ENCODE measurements at regions not wholly inside any gene's neighbourhood (a gene's known extent, or its start where the extent isn't known, plus 50 kb on each side); places are given as distances from the start of the nearest gene placed in this dataset.

DNA sequence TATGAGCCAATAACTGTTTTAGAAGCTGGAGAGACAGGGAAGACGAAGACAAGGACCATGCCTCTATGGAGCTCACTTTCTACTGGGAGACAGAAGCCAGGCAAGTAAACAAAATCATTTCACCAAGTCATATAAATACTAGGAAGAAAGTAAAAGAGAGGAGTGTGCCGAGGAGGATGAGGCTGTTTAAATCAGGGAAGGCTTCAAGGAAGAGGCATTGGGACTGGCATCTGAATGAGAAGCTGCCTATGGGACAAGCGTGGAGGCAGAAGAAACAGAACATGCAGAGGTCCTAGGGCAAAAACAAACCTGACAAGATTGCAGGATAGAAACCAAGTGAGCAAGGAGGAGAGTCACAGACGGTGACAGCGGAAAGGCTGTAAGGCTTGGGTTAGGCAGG lies 68.1 kb upstream of the CPLX2 start:
- 77% methylated on average over 5 of the region's 5 CpGs for WGBS
- H3K27me3 ChIP-seq = peaks cover 0 to 87% (median 0%) of the 10 kb centered on the region in 4 donors
- intact Hi-C loops (cut with DNase I) = no loop called here

DNA sequence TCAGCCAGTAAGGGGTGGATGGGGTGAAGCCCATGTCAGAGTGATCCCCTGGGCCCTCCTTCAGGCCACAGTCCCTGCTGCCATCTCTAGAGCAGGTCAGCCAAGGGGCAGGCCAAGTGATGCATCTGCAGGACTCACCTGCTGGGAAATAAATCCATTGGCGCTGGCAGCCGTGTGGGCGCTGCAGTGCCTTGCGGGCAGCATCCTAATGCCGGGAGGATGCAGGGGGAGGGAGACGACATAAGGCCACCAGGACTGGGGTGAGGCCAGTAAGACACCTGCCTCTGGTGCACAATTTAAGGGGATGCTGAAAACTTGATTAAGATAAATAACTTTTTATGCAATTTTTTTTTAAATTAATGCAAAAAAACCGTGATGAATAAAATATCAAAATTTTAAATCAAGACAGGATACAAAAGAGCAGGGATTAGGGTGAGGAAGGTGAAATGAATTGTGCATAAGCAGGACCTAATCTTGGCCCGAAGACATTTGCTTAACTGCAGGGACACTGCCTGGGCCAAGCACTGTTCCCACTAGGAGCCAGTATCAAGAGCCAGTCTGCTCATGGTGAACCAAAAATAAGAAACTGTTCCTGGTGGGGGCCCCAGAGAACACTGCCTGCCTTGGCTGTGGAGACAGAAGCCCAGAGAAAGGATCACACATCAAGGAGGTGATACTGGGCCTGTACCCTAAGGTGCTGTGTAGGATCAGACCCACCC lies 67.5 kb upstream of the CPLX2 start:
- H3K27me3 ChIP-seq = peaks cover 0 to 86% (median 0%) of the 10 kb centered on the region in 4 donors
- no peak for TF ChIP-seq POLR2A (IDR thresholded peaks at IDR 0.05; ENCODE audit: low read depth)
- no peak for TF ChIP-seq POLR2AphosphoS5 (IDR thresholded peaks at IDR 0.05)
- TF ChIP-seq, protein P1, sequence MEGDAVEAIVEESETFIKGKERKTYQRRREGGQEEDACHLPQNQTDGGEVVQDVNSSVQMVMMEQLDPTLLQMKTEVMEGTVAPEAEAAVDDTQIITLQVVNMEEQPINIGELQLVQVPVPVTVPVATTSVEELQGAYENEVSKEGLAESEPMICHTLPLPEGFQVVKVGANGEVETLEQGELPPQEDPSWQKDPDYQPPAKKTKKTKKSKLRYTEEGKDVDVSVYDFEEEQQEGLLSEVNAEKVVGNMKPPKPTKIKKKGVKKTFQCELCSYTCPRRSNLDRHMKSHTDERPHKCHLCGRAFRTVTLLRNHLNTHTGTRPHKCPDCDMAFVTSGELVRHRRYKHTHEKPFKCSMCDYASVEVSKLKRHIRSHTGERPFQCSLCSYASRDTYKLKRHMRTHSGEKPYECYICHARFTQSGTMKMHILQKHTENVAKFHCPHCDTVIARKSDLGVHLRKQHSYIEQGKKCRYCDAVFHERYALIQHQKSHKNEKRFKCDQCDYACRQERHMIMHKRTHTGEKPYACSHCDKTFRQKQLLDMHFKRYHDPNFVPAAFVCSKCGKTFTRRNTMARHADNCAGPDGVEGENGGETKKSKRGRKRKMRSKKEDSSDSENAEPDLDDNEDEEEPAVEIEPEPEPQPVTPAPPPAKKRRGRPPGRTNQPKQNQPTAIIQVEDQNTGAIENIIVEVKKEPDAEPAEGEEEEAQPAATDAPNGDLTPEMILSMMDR (IDR thresholded peaks at IDR 0.05) = no peak
- TF ChIP-seq EP300 (IDR thresholded peaks at IDR 0.05) = no peak
- intact Hi-C loops (cut with DNase I) = no loop called here
- DNase-seq (ENCODE audit: extremely low spot score) = no peak
- H3K4me1 ChIP-seq = no peaks in the 10 kb centered on the region
- H3K4me3 ChIP-seq = no peak overlapping the region
- no peak overlapping the region for H3K27ac ChIP-seq (replicated peaks in 1 of 4)
- H3K36me3 ChIP-seq = no peaks in the 10 kb centered on the region
- 65% methylated on average over 8 of the region's 8 CpGs for WGBS
- H3K9me3 ChIP-seq = no peaks in the 10 kb centered on the region

More for the DNA sequence above, 68.1 kb upstream of the CPLX2 start:
- no peak for TF ChIP-seq POLR2AphosphoS5 (IDR thresholded peaks at IDR 0.05)
- TF ChIP-seq POLR2A (IDR thresholded peaks at IDR 0.05; ENCODE audit: low read depth) = no peak
- TF ChIP-seq EP300 (IDR thresholded peaks at IDR 0.05) = no peak
- TF ChIP-seq, protein P1 (IDR thresholded peaks at IDR 0.05) = no peak
- Histone ChIP-seq H3K4me1 (no peaks in the 10 kb centered on the region), H3K4me3 (no peak overlapping the region), H3K9me3 (no peaks in the 10 kb centered on the region), H3K27ac (replicated peaks in 1 of 4) (no peak overlapping the region), H3K36me3 (no peaks in the 10 kb centered on the region)
- no peak for DNase-seq (ENCODE audit: extremely low spot score)

DNA sequence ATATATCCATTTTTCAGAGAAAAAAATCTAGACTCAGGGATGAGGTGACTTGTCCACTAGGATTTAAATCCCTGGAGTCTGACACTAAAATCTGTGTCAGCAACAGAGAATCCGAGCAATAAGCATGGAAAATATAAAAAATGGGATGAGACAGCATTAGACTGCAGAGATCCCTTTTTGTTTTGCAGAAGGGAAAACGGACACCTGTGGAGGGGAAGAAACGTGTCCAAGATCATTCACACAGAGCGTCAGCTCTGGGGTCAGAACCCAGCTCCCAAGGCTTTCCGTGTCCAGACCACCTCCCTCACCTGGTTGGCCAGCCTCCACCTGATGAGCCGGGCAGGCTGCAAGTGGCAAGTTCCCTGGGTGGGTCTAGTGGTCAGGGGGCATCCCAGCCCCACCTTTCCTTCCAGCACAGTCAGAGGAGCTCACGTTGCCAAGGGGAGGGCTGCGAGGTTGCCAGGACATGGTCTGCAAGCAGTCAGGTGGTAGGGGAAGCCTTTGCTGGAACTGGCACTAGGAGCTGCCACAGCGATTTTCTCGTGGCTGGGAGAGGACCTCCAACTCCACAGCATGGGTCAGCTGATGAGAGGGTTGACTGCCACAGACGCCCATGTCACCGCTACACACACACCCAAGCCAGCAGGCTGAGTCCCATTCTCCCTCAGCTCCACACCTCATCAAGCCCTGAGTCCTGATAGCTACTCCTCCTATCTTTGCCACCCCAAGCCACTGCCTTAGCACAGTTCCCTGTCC lies 65.9 kb upstream of the CPLX2 start:
- Histone ChIP-seq H3K27ac (replicated peaks in 1 of 4) (no peak overlapping the region), H3K36me3 (no peaks in the 10 kb centered on the region), H3K9me3 (no peaks in the 10 kb centered on the region), H3K27me3 (peaks cover 0 to 81% (median 0%) of the 10 kb centered on the region in 4 donors), H3K4me1 (no peaks in the 10 kb centered on the region), H3K4me3 (no peak overlapping the region)
- DNase-seq (ENCODE audit: extremely low spot score) = no peak
- WGBS = 70% methylated on average over 12 of the region's 12 CpGs
- intact Hi-C loops (cut with DNase I) = no loop called here
- TF ChIP-seq POLR2AphosphoS5 (IDR thresholded peaks at IDR 0.05) (no peak), EP300 (IDR thresholded peaks at IDR 0.05) (no peak), POLR2A (IDR thresholded peaks at IDR 0.05; ENCODE audit: low read depth) (no peak)
- TF ChIP-seq, protein P1 (IDR thresholded peaks at IDR 0.05) = no peak

DNA sequence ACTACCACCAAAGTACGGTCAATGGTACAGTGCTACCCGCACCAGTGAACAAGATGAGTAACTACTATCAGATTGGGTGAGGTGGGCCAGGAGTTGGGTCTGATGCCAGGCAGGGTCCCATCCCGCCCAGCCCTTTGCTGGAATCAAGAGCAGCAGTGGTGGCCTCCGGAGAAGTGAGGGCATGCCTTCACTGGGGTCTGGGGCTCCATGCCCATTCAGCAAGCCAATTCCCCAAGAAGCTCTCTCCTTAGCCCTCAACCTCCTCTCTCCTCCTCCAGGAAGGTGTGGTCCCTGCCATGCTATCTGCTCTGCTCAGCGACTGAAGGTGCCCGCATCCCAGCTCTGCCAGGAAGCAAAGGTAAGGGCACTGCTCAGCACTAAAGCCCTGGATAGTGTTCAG lies 62.7 kb upstream of the CPLX2 start:
- Histone ChIP-seq H3K27me3 (peaks cover 0 to 66% (median 0%) of the 10 kb centered on the region in 4 donors), H3K36me3 (no peaks in the 10 kb centered on the region)
- no peak for DNase-seq (ENCODE audit: extremely low spot score)

More for the DNA sequence above, 62.7 kb upstream of the CPLX2 start:
- 83% methylated on average over 6 of the region's 6 CpGs for WGBS
- Histone ChIP-seq H3K4me1 (no peaks in the 10 kb centered on the region), H3K9me3 (no peaks in the 10 kb centered on the region), H3K27ac (replicated peaks in 1 of 4) (no peak overlapping the region), H3K4me3 (no peak overlapping the region)
- intact Hi-C loops (cut with DNase I) = no loop called here
- TF ChIP-seq POLR2AphosphoS5 (IDR thresholded peaks at IDR 0.05) (no peak), POLR2A (IDR thresholded peaks at IDR 0.05; ENCODE audit: low read depth) (no peak), EP300 (IDR thresholded peaks at IDR 0.05) (no peak)
- TF ChIP-seq, protein P1 (IDR thresholded peaks at IDR 0.05) = no peak
